Upper lobe of left lung (tissue), 4 donors: ENCODE measurements at regions not wholly inside any gene's neighbourhood (a gene's known extent, or its start where the extent isn't known, plus 50 kb on each side); places are given as distances from the start of the nearest gene placed in this dataset.

Experiments
- EP300 ChIP-seq, 4 donors: sonication (generic); formaldehyde crosslinking; IDR thresholded peaks; one replicate each; pipeline ENCODE4 v1.5.1; 2017; ENCODE audit warnings: antibody characterized with exemption in 4 of 4, control low read depth in 2 of 4
- POLR2A ChIP-seq, 4 donors: fragments of 450-650 bp; IDR thresholded peaks; one replicate each; pipeline ENCODE4 v1.5.1; 2016 to 2017; ENCODE audit warnings: antibody characterized with exemption in 4 of 4, mild to moderate bottlenecking in 2 of 4
- POLR2AphosphoS5 ChIP-seq, 2 donors: sonication (generic); formaldehyde crosslinking; IDR thresholded peaks; one replicate each; pipeline ENCODE4 v1.5.1; 2017; ENCODE audit warnings: antibody characterized with exemption in 2 of 2
- TF ChIP-seq, protein P1 (sequence below), 6 experiments: fragments of 450-650 bp in 4 of 6; fragments of 200-600 bp in 2 of 6; sonication (generic) in 2 of 6; IDR thresholded peaks; one replicate each; pipeline ENCODE4 v1.5.1; 2016 to 2019; ENCODE audit warnings: antibody characterized with exemption in 6 of 6

DNA sequence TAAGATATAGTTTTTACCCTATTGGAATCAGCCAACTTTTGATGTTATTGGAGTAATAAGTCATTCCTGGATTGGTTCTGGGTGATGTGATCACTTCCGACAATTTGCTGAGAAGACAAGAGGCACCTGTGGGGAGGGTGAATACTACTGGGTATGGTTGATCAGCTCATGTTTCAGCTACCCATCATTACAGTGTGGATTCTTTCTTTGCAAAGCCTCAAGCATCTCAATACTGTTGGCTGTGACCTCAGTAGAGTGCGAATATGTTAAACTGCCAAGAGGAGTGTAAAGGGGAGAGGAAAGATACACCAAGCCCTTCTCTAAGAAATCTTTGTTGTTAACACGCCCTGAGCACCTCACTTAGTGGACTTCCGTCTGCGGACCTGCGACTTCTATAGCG, 317.7 kb downstream of the TDRD15 start:
- TF ChIP-seq, protein P1, sequence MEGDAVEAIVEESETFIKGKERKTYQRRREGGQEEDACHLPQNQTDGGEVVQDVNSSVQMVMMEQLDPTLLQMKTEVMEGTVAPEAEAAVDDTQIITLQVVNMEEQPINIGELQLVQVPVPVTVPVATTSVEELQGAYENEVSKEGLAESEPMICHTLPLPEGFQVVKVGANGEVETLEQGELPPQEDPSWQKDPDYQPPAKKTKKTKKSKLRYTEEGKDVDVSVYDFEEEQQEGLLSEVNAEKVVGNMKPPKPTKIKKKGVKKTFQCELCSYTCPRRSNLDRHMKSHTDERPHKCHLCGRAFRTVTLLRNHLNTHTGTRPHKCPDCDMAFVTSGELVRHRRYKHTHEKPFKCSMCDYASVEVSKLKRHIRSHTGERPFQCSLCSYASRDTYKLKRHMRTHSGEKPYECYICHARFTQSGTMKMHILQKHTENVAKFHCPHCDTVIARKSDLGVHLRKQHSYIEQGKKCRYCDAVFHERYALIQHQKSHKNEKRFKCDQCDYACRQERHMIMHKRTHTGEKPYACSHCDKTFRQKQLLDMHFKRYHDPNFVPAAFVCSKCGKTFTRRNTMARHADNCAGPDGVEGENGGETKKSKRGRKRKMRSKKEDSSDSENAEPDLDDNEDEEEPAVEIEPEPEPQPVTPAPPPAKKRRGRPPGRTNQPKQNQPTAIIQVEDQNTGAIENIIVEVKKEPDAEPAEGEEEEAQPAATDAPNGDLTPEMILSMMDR (IDR thresholded peaks at IDR 0.05): no peak
- TF ChIP-seq POLR2AphosphoS5 (IDR thresholded peaks at IDR 0.05) (no peak), POLR2A (IDR thresholded peaks at IDR 0.05) (no peak), EP300 (IDR thresholded peaks at IDR 0.05) (no peak)
